Ovary (tissue), 7 donors: ENCODE measurements at regions not wholly inside any gene's neighbourhood (a gene's known extent, or its start where the extent isn't known, plus 50 kb on each side); places are given as distances from the start of the nearest gene placed in this dataset.

Source experiments
- DNase-seq, 5 donors: peaks; one replicate each; pipeline ENCODE4 v3.0.0-alpha.2; 2019 to 2020
- H3K27ac ChIP-seq, 2 donors: fragments of 200-600 bp; one replicate each; pipeline versions ENCODE4 v1.5.1 to v1.8.0; 2019 to 2022
- H3K27me3 ChIP-seq: fragments of 200-600 bp; one replicate; pipeline ENCODE4 v1.8.0; 2022
- H3K36me3 ChIP-seq: fragments of 200-600 bp; sonication (generic); one replicate; pipeline ENCODE4 v1.5.1; 2019
- H3K4me1 ChIP-seq: one replicate; pipeline ENCODE4 v1.8.1; 2013; ENCODE audit warnings: mild to moderate bottlenecking, moderate library complexity; ENCODE audit not compliant: insufficient read depth
- H3K4me3 ChIP-seq: fragments of 200-600 bp; sonication (generic); one replicate; pipeline ENCODE4 v1.5.1; 2017
- H3K9me3 ChIP-seq, 2 donors: fragments of 200-600 bp in 1 of 2; sonication (generic) in 1 of 2; one replicate each; pipeline versions ENCODE4 v1.5.1 to v1.8.1; 2013 to 2019; ENCODE audit warnings: mild to moderate bottlenecking in 1 of 2, moderate library complexity in 1 of 2
- EP300 ChIP-seq: sonication (generic); formaldehyde crosslinking; IDR thresholded peaks from one replicate; pipeline ENCODE4 v1.6.1; 2017; ENCODE audit warnings: antibody characterized with exemption
- POLR2A ChIP-seq: fragments of 450-650 bp; IDR thresholded peaks from one replicate; pipeline ENCODE4 v1.6.1; 2017; ENCODE audit warnings: antibody characterized with exemption, mild to moderate bottlenecking, moderate library complexity
- WGBS, 3 donors: extraction: QIAGEN DNeasy Blood & Tissue Kit in 1 of 3; methylation state at CpG; one replicate each; pipeline versions ENCODE4 v1.1.5 to v1.1.7; 2013 to 2017; 5-methylcytosine and 5-hydroxymethylcytosine counted together
- intact Hi-C, 4 donors: fragments of 100-400 bp; cut with DNase I; formaldehyde crosslinking; loops; one replicate each; pipeline versions ENCODE4 v1.11.0 to v1.15.1; 2022 to 2023
- TF ChIP-seq, protein P1 (sequence below), 3 donors: fragments of 450-650 bp in 2 of 3; fragments of 200-600 bp in 1 of 3; IDR thresholded peaks; one replicate each; pipeline versions ENCODE4 v1.5.1 to v1.8.0; 2016 to 2022; ENCODE audit warnings: antibody characterized with exemption in 3 of 3, mild to moderate bottlenecking in 1 of 3
- donor health status: DM: no; HTN: no; CAD: no; lungs with moderate emphysema.
- donor health status: DM: no; HTN: no; CAD: no.
- donor health status: Bipolar disorder and iron deficiency.
- donor health status: DM: no; HTN: no; CAD: no.
- donor health status: DM: yes; HTN: yes; CAD: no.

DNA sequence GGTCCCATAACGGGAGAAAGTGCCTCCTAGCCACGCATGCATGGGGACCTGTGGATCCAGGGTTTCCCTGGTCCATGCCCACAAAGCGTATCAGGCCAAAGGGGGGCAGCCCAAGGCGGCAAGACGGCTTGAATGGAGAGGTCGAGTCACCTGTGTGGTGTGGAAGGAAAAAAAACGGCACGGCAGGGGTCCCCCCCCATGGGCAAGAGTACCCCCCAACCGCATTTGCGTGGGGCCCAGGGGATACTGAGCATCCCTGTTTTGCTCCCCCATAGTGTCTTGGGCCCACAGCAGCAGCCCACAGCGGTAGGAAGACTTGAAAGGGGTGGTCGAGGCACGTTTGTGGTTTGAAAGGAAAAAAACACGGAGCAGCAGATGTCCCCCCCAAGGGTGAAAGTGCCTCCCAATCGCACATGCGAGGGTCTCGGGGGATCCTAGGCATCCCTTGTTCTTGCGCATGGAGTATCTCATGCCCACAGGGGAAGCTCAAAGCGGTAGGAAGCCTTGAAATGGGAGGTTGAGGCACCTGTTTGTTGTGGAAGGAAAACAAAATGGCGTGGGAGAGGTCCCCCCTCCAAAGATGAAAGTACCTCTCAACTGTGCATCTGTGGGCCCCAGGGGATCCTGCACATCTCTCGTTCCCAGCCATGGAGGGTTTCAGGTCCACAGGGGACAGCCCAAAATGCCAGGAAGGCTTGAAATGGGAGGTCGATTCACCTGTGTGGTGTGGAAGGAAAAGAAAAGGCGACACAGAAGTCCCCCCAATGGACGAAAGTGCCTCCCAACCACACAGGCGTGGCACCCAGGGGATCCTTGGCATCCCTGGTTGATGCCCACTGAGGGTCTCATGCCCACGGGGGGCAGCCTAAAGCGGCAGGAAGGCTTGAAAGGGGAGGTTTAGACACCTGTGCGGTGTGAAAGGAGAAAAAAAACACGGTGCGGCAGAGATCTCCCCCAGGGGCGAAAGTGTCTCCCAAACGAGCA is 577.5 kb downstream of the ALG10 start:
- DNase-seq: peak in 2 of 5 donors; percentile 3 to 8
- H3K36me3 ChIP-seq: no peaks in the 10 kb centered on the region
- intact Hi-C loops: no loop called here
- H3K4me3 ChIP-seq: no peak overlapping the region
- no peaks in the 10 kb centered on the region for H3K4me1 ChIP-seq
- H3K27ac ChIP-seq: no peak overlapping the region
- no peaks in the 10 kb centered on the region for H3K27me3 ChIP-seq
- 57 to 71% (median 64%) methylated on average over 32 of the region's 32 CpGs for WGBS, 3 donors
- TF ChIP-seq, protein P1, sequence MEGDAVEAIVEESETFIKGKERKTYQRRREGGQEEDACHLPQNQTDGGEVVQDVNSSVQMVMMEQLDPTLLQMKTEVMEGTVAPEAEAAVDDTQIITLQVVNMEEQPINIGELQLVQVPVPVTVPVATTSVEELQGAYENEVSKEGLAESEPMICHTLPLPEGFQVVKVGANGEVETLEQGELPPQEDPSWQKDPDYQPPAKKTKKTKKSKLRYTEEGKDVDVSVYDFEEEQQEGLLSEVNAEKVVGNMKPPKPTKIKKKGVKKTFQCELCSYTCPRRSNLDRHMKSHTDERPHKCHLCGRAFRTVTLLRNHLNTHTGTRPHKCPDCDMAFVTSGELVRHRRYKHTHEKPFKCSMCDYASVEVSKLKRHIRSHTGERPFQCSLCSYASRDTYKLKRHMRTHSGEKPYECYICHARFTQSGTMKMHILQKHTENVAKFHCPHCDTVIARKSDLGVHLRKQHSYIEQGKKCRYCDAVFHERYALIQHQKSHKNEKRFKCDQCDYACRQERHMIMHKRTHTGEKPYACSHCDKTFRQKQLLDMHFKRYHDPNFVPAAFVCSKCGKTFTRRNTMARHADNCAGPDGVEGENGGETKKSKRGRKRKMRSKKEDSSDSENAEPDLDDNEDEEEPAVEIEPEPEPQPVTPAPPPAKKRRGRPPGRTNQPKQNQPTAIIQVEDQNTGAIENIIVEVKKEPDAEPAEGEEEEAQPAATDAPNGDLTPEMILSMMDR (IDR thresholded peaks at IDR 0.05): no peak
- TF ChIP-seq EP300: no peak
- no peak for TF ChIP-seq POLR2A
- H3K9me3 ChIP-seq: peaks cover 0 to 4% of the 10 kb centered on the region in 2 donors

DNA sequence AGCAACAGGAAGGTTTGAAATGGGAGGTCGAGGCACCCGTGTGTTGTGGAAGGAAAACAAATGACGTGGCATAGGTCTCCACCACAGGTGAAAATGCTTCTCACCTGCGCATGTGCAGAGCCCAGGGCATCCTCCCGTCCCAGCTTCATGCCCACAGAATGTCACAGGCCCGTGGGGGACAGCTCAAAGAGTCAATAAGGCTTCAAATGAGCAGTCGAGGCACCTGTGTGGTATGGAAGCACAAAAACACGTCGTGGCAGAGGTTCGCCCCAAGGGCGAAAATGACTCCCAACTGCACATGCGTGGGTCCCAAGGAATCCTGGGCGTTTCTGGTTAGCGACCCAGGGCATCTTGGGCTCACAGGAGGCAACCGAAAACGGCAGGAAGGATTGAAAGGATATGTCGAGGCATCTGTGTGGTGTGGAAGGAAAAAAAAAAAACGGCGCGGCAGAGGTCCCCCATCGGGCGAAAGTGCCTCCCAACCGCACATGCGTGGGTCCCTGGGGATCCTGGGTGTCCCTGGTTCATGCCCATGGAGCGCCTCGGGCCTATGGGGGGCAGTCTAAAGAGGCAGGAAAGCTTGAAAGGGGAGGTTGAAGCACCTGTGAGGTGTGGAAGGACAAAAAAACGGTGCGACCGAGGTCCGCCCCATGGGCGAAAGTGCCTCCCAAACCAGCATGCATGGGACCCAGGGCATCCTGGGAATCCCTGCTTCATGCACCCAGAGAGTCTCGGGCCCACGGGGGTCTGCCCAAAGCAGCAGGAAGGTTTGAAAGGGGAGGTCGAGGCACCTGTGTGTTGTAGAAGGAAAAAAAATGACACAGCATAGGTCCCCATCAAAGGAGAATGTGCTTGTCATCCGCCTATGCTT is 578.5 kb downstream of the ALG10 start:
- intact Hi-C loops: no loop called here
- no peaks in the 10 kb centered on the region for H3K36me3 ChIP-seq
- TF ChIP-seq, protein P1 (IDR thresholded peaks at IDR 0.05): no peak
- TF ChIP-seq POLR2A: no peak
- TF ChIP-seq EP300: no peak
- H3K9me3 ChIP-seq: no peaks in the 10 kb centered on the region
- H3K27me3 ChIP-seq: no peaks in the 10 kb centered on the region
- no peak overlapping the region for H3K27ac ChIP-seq
- DNase-seq: peak in 2 of 5 donors; percentile 2 to 19
- 56 to 67% (median 62%) methylated on average over 35 of the region's 35 CpGs for WGBS, 3 donors
- H3K4me1 ChIP-seq: no peaks in the 10 kb centered on the region
- H3K4me3 ChIP-seq: no peak overlapping the region

DNA sequence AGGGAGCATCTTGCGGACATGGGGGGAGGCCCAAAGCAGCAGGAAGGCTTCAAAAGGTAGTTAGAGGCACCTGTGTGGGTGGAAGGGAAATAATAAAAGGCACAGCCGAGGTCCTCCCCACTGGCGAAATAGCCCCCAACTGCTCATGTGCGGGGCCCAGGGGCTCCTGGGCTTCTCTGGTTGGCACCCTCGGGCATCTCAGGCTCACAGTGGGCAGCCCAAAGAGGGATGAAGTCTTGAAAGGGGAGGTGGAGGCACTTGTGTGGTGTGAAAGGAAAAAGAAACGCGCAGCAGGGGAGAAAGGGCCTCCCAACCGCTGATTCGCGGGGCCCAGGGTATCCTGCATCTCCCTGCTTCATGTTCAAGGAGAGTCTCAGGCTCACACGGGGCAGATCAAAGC is 579.4 kb downstream of the ALG10 start:
- 53 to 60% (median 57%) methylated on average over 11 of the region's 11 CpGs for WGBS, 3 donors
- Histone ChIP-seq H3K4me1 (no peaks in the 10 kb centered on the region), H3K9me3 (no peaks in the 10 kb centered on the region), H3K36me3 (no peaks in the 10 kb centered on the region), H3K27me3 (no peaks in the 10 kb centered on the region), H3K4me3 (no peak overlapping the region), H3K27ac (no peak overlapping the region)
- intact Hi-C loops: no loop called here
- DNase-seq: no peak
- TF ChIP-seq, protein P1 (IDR thresholded peaks at IDR 0.05): no peak
- TF ChIP-seq EP300 (no peak), POLR2A (no peak)

DNA sequence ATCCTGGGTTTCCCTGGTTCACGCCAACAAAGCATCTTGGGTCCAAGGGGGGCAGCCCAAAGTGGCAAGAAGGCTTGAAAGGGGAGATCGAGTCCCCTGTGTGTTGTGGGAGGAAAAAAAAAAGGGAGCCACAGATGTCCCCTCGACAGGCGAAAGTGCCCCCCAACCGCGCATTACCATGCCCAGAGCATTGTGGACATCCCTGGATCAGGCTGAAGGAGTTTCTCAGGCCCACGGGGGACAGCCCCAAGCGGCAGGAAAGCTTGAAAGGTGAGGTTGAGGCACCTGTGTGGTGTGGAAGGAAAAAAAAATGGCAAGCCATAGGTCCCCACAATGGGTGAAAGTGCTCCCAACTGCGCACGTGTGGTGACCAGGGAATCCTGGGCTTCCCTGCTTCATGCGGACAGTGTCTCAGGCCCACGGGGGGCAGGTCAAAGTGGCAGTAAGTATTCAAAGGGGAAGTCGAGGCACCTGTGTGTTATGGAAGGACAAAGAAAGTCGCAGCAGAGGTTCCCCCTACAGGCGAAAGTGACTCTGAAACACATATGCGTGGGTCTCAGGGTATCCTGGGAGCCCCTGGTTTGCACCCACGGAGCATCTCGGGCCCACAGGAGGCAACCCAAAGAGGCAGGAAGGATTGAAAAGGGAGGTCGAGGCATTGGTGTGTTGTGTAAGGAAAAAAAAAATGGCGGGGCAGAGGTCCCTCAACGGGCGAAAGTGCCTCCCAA is 580.1 kb downstream of the ALG10 start:
- no peaks in the 10 kb centered on the region for H3K9me3 ChIP-seq
- H3K4me1 ChIP-seq: no peaks in the 10 kb centered on the region
- no peak overlapping the region for H3K27ac ChIP-seq
- WGBS, 3 donors: 60 to 73% (median 68%) methylated on average over 22 of the region's 22 CpGs
- H3K4me3 ChIP-seq: no peak overlapping the region
- intact Hi-C loops: no loop called here
- TF ChIP-seq EP300 (no peak), POLR2A (no peak)
- TF ChIP-seq, protein P1 (IDR thresholded peaks at IDR 0.05): no peak
- H3K36me3 ChIP-seq: no peaks in the 10 kb centered on the region
- no peak for DNase-seq
- no peaks in the 10 kb centered on the region for H3K27me3 ChIP-seq
